Thyroid gland (tissue), 4 donors: ENCODE measurements at regions not wholly inside any gene's neighbourhood (a gene's known extent, or its start where the extent isn't known, plus 50 kb on each side); places are given as distances from the start of the nearest gene placed in this dataset.

Experiments used
- POLR2A ChIP-seq, 2 donors: fragments of 450-650 bp; IDR thresholded peaks; one replicate each; pipeline ENCODE4 v1.6.1; 2017; ENCODE audit warnings: antibody characterized with exemption in 2 of 2, mild to moderate bottlenecking in 2 of 2, moderate library complexity in 1 of 2
- TF ChIP-seq, protein P1 (sequence below), 6 experiments: fragments of 200-600 bp in 3 of 6; fragments of 450-650 bp in 3 of 6; sonication (generic) in 3 of 6; IDR thresholded peaks; one replicate each; pipeline ENCODE4 v1.5.1; 2016 to 2019; ENCODE audit warnings: antibody characterized with exemption in 6 of 6, mild to moderate bottlenecking in 2 of 6, inconsistent platforms in 1 of 6, moderate library complexity in 1 of 6

DNA sequence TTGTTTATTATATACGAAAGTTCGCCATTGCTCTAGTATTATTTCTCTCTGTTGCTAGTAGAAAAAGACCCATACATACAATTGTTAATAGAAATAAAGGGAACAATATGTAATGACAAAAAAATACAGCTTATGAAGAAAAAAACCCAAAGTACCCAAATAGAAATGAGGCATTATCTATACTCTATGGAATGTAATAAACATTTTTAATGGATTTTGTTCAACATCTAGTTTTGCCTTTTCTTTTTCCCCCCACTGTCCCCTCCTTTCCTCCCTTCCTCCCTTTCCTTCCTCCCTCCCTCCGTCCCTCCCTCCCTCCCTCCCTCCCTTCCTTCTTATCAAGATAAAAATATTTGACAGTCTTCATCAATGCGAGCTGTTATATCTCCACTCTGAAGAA, 81.5 kb upstream of the NEK7 start:
- TF ChIP-seq, protein P1, sequence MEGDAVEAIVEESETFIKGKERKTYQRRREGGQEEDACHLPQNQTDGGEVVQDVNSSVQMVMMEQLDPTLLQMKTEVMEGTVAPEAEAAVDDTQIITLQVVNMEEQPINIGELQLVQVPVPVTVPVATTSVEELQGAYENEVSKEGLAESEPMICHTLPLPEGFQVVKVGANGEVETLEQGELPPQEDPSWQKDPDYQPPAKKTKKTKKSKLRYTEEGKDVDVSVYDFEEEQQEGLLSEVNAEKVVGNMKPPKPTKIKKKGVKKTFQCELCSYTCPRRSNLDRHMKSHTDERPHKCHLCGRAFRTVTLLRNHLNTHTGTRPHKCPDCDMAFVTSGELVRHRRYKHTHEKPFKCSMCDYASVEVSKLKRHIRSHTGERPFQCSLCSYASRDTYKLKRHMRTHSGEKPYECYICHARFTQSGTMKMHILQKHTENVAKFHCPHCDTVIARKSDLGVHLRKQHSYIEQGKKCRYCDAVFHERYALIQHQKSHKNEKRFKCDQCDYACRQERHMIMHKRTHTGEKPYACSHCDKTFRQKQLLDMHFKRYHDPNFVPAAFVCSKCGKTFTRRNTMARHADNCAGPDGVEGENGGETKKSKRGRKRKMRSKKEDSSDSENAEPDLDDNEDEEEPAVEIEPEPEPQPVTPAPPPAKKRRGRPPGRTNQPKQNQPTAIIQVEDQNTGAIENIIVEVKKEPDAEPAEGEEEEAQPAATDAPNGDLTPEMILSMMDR (IDR thresholded peaks at IDR 0.05), result no peak
- no peak for TF ChIP-seq POLR2A (IDR thresholded peaks at IDR 0.05)
